SJCRH30 (cell line): ENCODE measurements at regions not wholly inside any gene's neighbourhood (a gene's known extent, or its start where the extent isn't known, plus 50 kb on each side); places are given as distances from the start of the nearest gene placed in this dataset.

Experiments
- DNase-seq, 2 experiments: peaks; one replicate each; pipeline ENCODE4 v3.0.0-alpha.2; 2015 to 2020
- H3K27ac ChIP-seq: fragments of 250-450 bp; sonication (Bioruptor Pico); 2 replicates; pipeline ENCODE4 v1.5.1; 2020; ENCODE audit warnings: mild to moderate bottlenecking, moderate library complexity
- H3K27me3 ChIP-seq: fragments of 250-450 bp; sonication (Bioruptor Pico); 2 replicates; pipeline ENCODE4 v1.5.1; 2020; ENCODE audit warnings: mild to moderate bottlenecking, moderate library complexity
- H3K36me3 ChIP-seq: fragments of 250-450 bp; sonication (Bioruptor Pico); 2 replicates; pipeline ENCODE4 v1.5.1; 2020; ENCODE audit warnings: mild to moderate bottlenecking, moderate library complexity
- H3K4me1 ChIP-seq: fragments of 250-450 bp; sonication (Bioruptor Pico); 2 replicates; pipeline ENCODE4 v1.5.1; 2020; ENCODE audit warnings: mild to moderate bottlenecking, moderate library complexity
- H3K4me3 ChIP-seq: fragments of 250-450 bp; sonication (Bioruptor Pico); 2 replicates; pipeline ENCODE4 v1.5.1; 2020; ENCODE audit warnings: mild to moderate bottlenecking, moderate library complexity
- H3K9me3 ChIP-seq: fragments of 250-450 bp; sonication (Bioruptor Pico); replicated peaks from 2 replicates; pipeline ENCODE4 v1.5.1; 2020; ENCODE audit warnings: mild to moderate bottlenecking, moderate library complexity

- Histone ChIP-seq H3K36me3 (no peaks in the 10 kb centered on the region), H3K4me1 (peaks cover 44% of the 10 kb centered on the region), H3K27ac (no peak overlapping the region), H3K4me3 (no peak overlapping the region), H3K27me3 (no peaks in the 10 kb centered on the region), H3K9me3 (no peaks in the 10 kb centered on the region)
- no peak for DNase-seq
Measured at GRCh38 chr2:220226546-220226945, 599.1 kb downstream of the SLC4A3 start.

- no peak overlapping the region for H3K4me3 ChIP-seq
- DNase-seq: no peak
- H3K27me3 ChIP-seq: no peaks in the 10 kb centered on the region
- no peaks in the 10 kb centered on the region for H3K9me3 ChIP-seq
- H3K36me3 ChIP-seq: no peaks in the 10 kb centered on the region
- peak overlapping the region; percentile 45; the same call in 1 of the 2 replicates for H3K27ac ChIP-seq
- peaks cover 44% of the 10 kb centered on the region for H3K4me1 ChIP-seq
Measured at GRCh38 chr2:220227266-220227920, 600.0 kb downstream of the SLC4A3 start.

GRCh38 chr2:220228310-220229006, 601.0 kb downstream of the SLC4A3 start:
- H3K27me3 ChIP-seq: no peaks in the 10 kb centered on the region
- peak overlapping the region; percentile 45 for H3K27ac ChIP-seq
- H3K9me3 ChIP-seq: no peaks in the 10 kb centered on the region
- H3K36me3 ChIP-seq: no peaks in the 10 kb centered on the region
- H3K4me1 ChIP-seq: peaks cover 44% of the 10 kb centered on the region
- peak; percentile 83 to 88 for DNase-seq
- H3K4me3 ChIP-seq: peak overlapping the region; percentile 21

GRCh38 chr2:220240641-220241040, 613.2 kb downstream of the SLC4A3 start:
- Histone ChIP-seq H3K9me3 (no peaks in the 10 kb centered on the region), H3K27me3 (no peaks in the 10 kb centered on the region), H3K4me3 (no peak overlapping the region), H3K36me3 (no peaks in the 10 kb centered on the region), H3K4me1 (no peaks in the 10 kb centered on the region), H3K27ac (no peak overlapping the region)
- no peak for DNase-seq

- no peaks in the 10 kb centered on the region for H3K9me3 ChIP-seq
- no peak for DNase-seq
- H3K4me1 ChIP-seq: no peaks in the 10 kb centered on the region
- H3K36me3 ChIP-seq: no peaks in the 10 kb centered on the region
- no peak overlapping the region for H3K27ac ChIP-seq
- no peaks in the 10 kb centered on the region for H3K27me3 ChIP-seq
- no peak overlapping the region for H3K4me3 ChIP-seq
Measured at GRCh38 chr2:220241423-220241822, 614.0 kb downstream of the SLC4A3 start.

- Histone ChIP-seq H3K36me3 (no peaks in the 10 kb centered on the region), H3K27ac (no peak overlapping the region), H3K4me3 (no peak overlapping the region), H3K27me3 (no peaks in the 10 kb centered on the region), H3K4me1 (no peaks in the 10 kb centered on the region), H3K9me3 (no peaks in the 10 kb centered on the region)
- DNase-seq: no peak
Measured at GRCh38 chr2:220243571-220243970, 616.1 kb downstream of the SLC4A3 start.

- Histone ChIP-seq H3K9me3 (no peaks in the 10 kb centered on the region), H3K27me3 (no peaks in the 10 kb centered on the region), H3K4me1 (no peaks in the 10 kb centered on the region), H3K36me3 (no peaks in the 10 kb centered on the region), H3K4me3 (no peak overlapping the region), H3K27ac (no peak overlapping the region)
- no peak for DNase-seq
Measured at GRCh38 chr2:220246386-220246785, 619.0 kb downstream of the SLC4A3 start.

- Histone ChIP-seq H3K36me3 (no peaks in the 10 kb centered on the region), H3K27me3 (no peaks in the 10 kb centered on the region), H3K27ac (no peak overlapping the region), H3K4me3 (no peak overlapping the region), H3K9me3 (no peaks in the 10 kb centered on the region), H3K4me1 (no peaks in the 10 kb centered on the region)
- no peak for DNase-seq
Measured at GRCh38 chr2:220247588-220248350, 620.3 kb downstream of the SLC4A3 start.

- peak; percentile 6 to 11 for DNase-seq
- Histone ChIP-seq H3K4me3 (no peak overlapping the region), H3K4me1 (no peaks in the 10 kb centered on the region), H3K27me3 (no peaks in the 10 kb centered on the region), H3K27ac (no peak overlapping the region), H3K36me3 (no peaks in the 10 kb centered on the region), H3K9me3 (no peaks in the 10 kb centered on the region)
Measured at GRCh38 chr2:220259662-220260061, 632.2 kb downstream of the SLC4A3 start.

GRCh38 chr2:220263300-220263699, 635.9 kb downstream of the SLC4A3 start:
- Histone ChIP-seq H3K4me1 (no peaks in the 10 kb centered on the region), H3K27ac (no peak overlapping the region), H3K36me3 (no peaks in the 10 kb centered on the region), H3K27me3 (no peaks in the 10 kb centered on the region), H3K9me3 (no peaks in the 10 kb centered on the region), H3K4me3 (no peak overlapping the region)
- DNase-seq: no peak

- Histone ChIP-seq H3K4me1 (no peaks in the 10 kb centered on the region), H3K9me3 (no peaks in the 10 kb centered on the region), H3K27me3 (no peaks in the 10 kb centered on the region), H3K27ac (no peak overlapping the region), H3K4me3 (no peak overlapping the region), H3K36me3 (no peaks in the 10 kb centered on the region)
- DNase-seq: no peak
Measured at GRCh38 chr2:220269367-220269766, 641.9 kb downstream of the SLC4A3 start.

- Histone ChIP-seq H3K9me3 (no peaks in the 10 kb centered on the region), H3K27me3 (no peaks in the 10 kb centered on the region), H3K4me3 (no peak overlapping the region), H3K4me1 (no peaks in the 10 kb centered on the region), H3K36me3 (no peaks in the 10 kb centered on the region), H3K27ac (no peak overlapping the region)
- DNase-seq: no peak
Measured at GRCh38 chr2:220270481-220271070, 643.1 kb downstream of the SLC4A3 start.

- H3K27me3 ChIP-seq: no peaks in the 10 kb centered on the region
- H3K4me1 ChIP-seq: no peaks in the 10 kb centered on the region
- no peak for DNase-seq
- H3K4me3 ChIP-seq: no peak overlapping the region
- no peaks in the 10 kb centered on the region for H3K36me3 ChIP-seq
- H3K27ac ChIP-seq: no peak overlapping the region
- H3K9me3 ChIP-seq: no peaks in the 10 kb centered on the region
Measured at GRCh38 chr2:220272656-220273055, 645.2 kb downstream of the SLC4A3 start.

- DNase-seq: no peak
- no peak overlapping the region for H3K4me3 ChIP-seq
- no peaks in the 10 kb centered on the region for H3K27me3 ChIP-seq
- H3K36me3 ChIP-seq: no peaks in the 10 kb centered on the region
- no peaks in the 10 kb centered on the region for H3K4me1 ChIP-seq
- H3K9me3 ChIP-seq: no peaks in the 10 kb centered on the region
- no peak overlapping the region for H3K27ac ChIP-seq
Measured at GRCh38 chr2:220273082-220273481, 645.7 kb downstream of the SLC4A3 start.

- no peaks in the 10 kb centered on the region for H3K27me3 ChIP-seq
- no peaks in the 10 kb centered on the region for H3K36me3 ChIP-seq
- H3K27ac ChIP-seq: no peak overlapping the region
- no peaks in the 10 kb centered on the region for H3K4me1 ChIP-seq
- no peak for DNase-seq
- H3K4me3 ChIP-seq: no peak overlapping the region
- H3K9me3 ChIP-seq: no peaks in the 10 kb centered on the region
Measured at GRCh38 chr2:220275454-220275853, 648.0 kb downstream of the SLC4A3 start.
